CD4-positive, alpha-beta T cell treated with Interleukin-17A for 4 hours (primary cell): ENCODE measurements at regions not wholly inside any gene's neighbourhood (a gene's known extent, or its start where the extent isn't known, plus 50 kb on each side); places are given as distances from the start of the nearest gene placed in this dataset.
A peak's percentile ranks its signal among the peaks of the same experiment; 100 is the strongest.
"Not testable (repeated sequence)": the region's sequence is repeated elsewhere in the genome, so short reads cannot be mapped to it uniquely, and the experiment has no call there.

Experiments used
- DNase-seq: peaks from one replicate; pipeline ENCODE4 v3.0.0-alpha.2; 2020; ENCODE audit warnings: mixed read lengths

GRCh38 chr5:136810261-136810801, 445.0 kb upstream of the TRPC7 start:
- DNase-seq = no peak

- DNase-seq = no peak
These were observed 444.0 kb upstream of the TRPC7 start for GRCh38 chr5:136809382-136809781.

GRCh38 chr5:136808756-136809155, 443.4 kb upstream of the TRPC7 start:
- no peak for DNase-seq

- no peak for DNase-seq
These were observed 440.1 kb upstream of the TRPC7 start for GRCh38 chr5:136805466-136805865.

- no peak for DNase-seq
These were observed 437.0 kb upstream of the TRPC7 start for GRCh38 chr5:136802383-136802782.

- DNase-seq = no peak
These were observed 434.5 kb upstream of the TRPC7 start for GRCh38 chr5:136799806-136800372.

- no peak for DNase-seq
These were observed 428.0 kb upstream of the TRPC7 start for GRCh38 chr5:136793300-136793699.

- DNase-seq = no peak
These were observed 416.1 kb upstream of the TRPC7 start for GRCh38 chr5:136781464-136781863.

- no peak for DNase-seq
These were observed 415.2 kb upstream of the TRPC7 start for GRCh38 chr5:136780518-136780917.

- DNase-seq = no peak
These were observed 410.9 kb upstream of the TRPC7 start for GRCh38 chr5:136776022-136776927.

GRCh38 chr5:136772491-136772890, 407.1 kb upstream of the TRPC7 start:
- DNase-seq = no peak

GRCh38 chr5:136769900-136770684, 404.7 kb upstream of the TRPC7 start:
- peak; percentile 5 for DNase-seq

- DNase-seq = no peak
These were observed 403.7 kb upstream of the TRPC7 start for GRCh38 chr5:136769093-136769492.

GRCh38 chr5:136768457-136768856, 403.1 kb upstream of the TRPC7 start:
- DNase-seq = no peak

- DNase-seq = no peak
These were observed 401.1 kb upstream of the TRPC7 start for GRCh38 chr5:136766456-136766855.

GRCh38 chr5:136764601-136765000, 399.3 kb upstream of the TRPC7 start:
- DNase-seq = no peak

GRCh38 chr5:136763548-136763947, 398.2 kb upstream of the TRPC7 start:
- no peak for DNase-seq

GRCh38 chr5:136754216-136754615, 388.9 kb upstream of the TRPC7 start:
- no peak for DNase-seq

- DNase-seq = no peak
These were observed 385.0 kb upstream of the TRPC7 start for GRCh38 chr5:136750224-136750862.

GRCh38 chr5:136749016-136749415, 383.7 kb upstream of the TRPC7 start:
- no peak for DNase-seq

- DNase-seq = no peak
These were observed 377.7 kb upstream of the TRPC7 start for GRCh38 chr5:136743052-136743451.

- DNase-seq = no peak
These were observed 374.9 kb upstream of the TRPC7 start for GRCh38 chr5:136740228-136740627.

- not testable (repeated sequence) for DNase-seq
These were observed 373.9 kb upstream of the TRPC7 start for GRCh38 chr5:136739271-136739670.
